A549 (cell line): ENCODE measurements at regions not wholly inside any gene's neighbourhood (a gene's known extent, or its start where the extent isn't known, plus 50 kb on each side); places are given as distances from the start of the nearest gene placed in this dataset.

Experiments used
- ATAC-seq, 2 experiments: fragments of 200-7000 bp in 1 of 2; fragments of >200 bp in 1 of 2; cut with Nextera tagmentation in 1 of 2; cut with Tn5 transposase in 1 of 2; 3 replicates each; pipeline versions ENCODE4 v1.8.0 to v1.9.1; 2018 to 2020; ENCODE audit warnings: mild to moderate bottlenecking in 1 of 2, moderate library complexity in 1 of 2
- CTCF ChIA-PET: fragments of 300-600 bp; sonication (Branson Sonifier 250); formaldehyde crosslinking; extraction: SDS; loops from one replicate; lab custom pipeline; 2021; ENCODE audit warnings: antibody characterized with exemption, inconsistent platforms; lab: Yijun Ruan, JAX
- POLR2A ChIA-PET: fragments of 350-600 bp; formaldehyde crosslinking; extraction: SDS; loops from one replicate; lab custom pipeline; 2021; ENCODE audit warnings: antibody characterized with exemption, inconsistent platforms; lab: Yijun Ruan, JAX
- DNase-seq, 2 experiments: peaks; one replicate each; pipeline versions ENCODE4 v3.0.0 to v3.0.0-alpha.2; 2011 to 2016; ENCODE audit warnings: low read depth in 1 of 2, low spot score in 1 of 2
- FAIRE-seq: peaks from 2 replicates; lab custom pipeline; 2011; peaks lifted over from hg19 to GRCh38; lab: Jason Lieb, UNC
- H3K27ac ChIP-seq, 2 experiments: fragments of >200 bp; sonication (Bioruptor Twin); formaldehyde crosslinking; 3 replicates each; pipeline ENCODE4 v1.5.1; 2016 to 2017
- H3K4me1 ChIP-seq: fragments of >200 bp; sonication (Bioruptor Twin); formaldehyde crosslinking; 3 replicates; pipeline ENCODE4 v1.6.1; 2016
- H3K4me2 ChIP-seq: fragments of >200 bp; sonication (Bioruptor Twin); formaldehyde crosslinking; 3 replicates; pipeline ENCODE4 v1.6.1; 2016
- H3K4me3 ChIP-seq: fragments of >200 bp; sonication (Bioruptor Twin); formaldehyde crosslinking; 3 replicates; pipeline ENCODE4 v1.5.1; 2016
- H3K9me3 ChIP-seq: fragments of >200 bp; sonication (Bioruptor Twin); formaldehyde crosslinking; 3 replicates; pipeline ENCODE4 v1.6.1; 2016
- CBX8 ChIP-seq: fragments of 200-600 bp; sonication (generic); IDR thresholded peaks from 2 replicates; pipeline ENCODE4 v1.6.1; 2016
- CEBPB ChIP-seq, 2 experiments: fragments of >200 bp in 1 of 2; sonication (Bioruptor Twin) in 1 of 2; formaldehyde crosslinking in 1 of 2; IDR thresholded peaks; 2 replicates each; pipeline ENCODE4 v1.6.1; 2012 to 2016
- CHD4 ChIP-seq: fragments of 200-600 bp; sonication (generic); IDR thresholded peaks from 2 replicates; pipeline ENCODE4 v1.6.1; 2016; ENCODE audit warnings: antibody characterized with exemption, mild to moderate bottlenecking, borderline replicate concordance
- CTCF ChIP-seq: fragments of >200 bp; sonication (Bioruptor Twin); formaldehyde crosslinking; IDR thresholded peaks from 3 replicates; pipeline ENCODE4 v1.5.1; 2016
- ELK1 ChIP-seq: fragments of 150-350 bp; IDR thresholded peaks from 2 replicates; pipeline ENCODE4 v1.6.1; 2014; ENCODE audit warnings: low read depth, mild to moderate bottlenecking, low read length
- FOSL2 ChIP-seq, 2 experiments: fragments of 450-650 bp in 1 of 2; fragments of >200 bp in 1 of 2; sonication (Bioruptor Twin) in 1 of 2; formaldehyde crosslinking; IDR thresholded peaks; 2 replicates each; pipeline versions ENCODE4 v1.5.0 to v1.6.1; 2016 to 2020; ENCODE audit warnings: mild to moderate bottlenecking in 1 of 2, moderate library complexity in 1 of 2
- FOXS1 ChIP-seq: fragments of 250-450 bp; sonication (Bioruptor Pico); IDR thresholded peaks from 2 replicates; pipeline ENCODE4 v1.5.0; 2020; ENCODE audit warnings: mild to moderate bottlenecking, moderate library complexity
- HES2 ChIP-seq: fragments of >200 bp; sonication (Bioruptor Twin); formaldehyde crosslinking; IDR thresholded peaks from 2 replicates; pipeline ENCODE4 v1.6.1; 2016
- JUN ChIP-seq, 2 experiments: fragments of >200 bp; sonication (Bioruptor Twin); formaldehyde crosslinking; IDR thresholded peaks; 2 replicates in 1 of 2; 3 replicates in 1 of 2; pipeline ENCODE4 v1.6.1; 2016 to 2017
- MAFK ChIP-seq: fragments of 450-650 bp; IDR thresholded peaks from 2 replicates; pipeline ENCODE4 v1.6.1; 2014; ENCODE audit not compliant: partially characterized antibody
- MAX ChIP-seq: IDR thresholded peaks from 2 replicates; pipeline ENCODE4 v1.6.1; 2012
- NFE2L2 ChIP-seq: fragments of 150-350 bp; conservative IDR thresholded peaks from 2 replicates; pipeline ENCODE4 v1.6.1; 2014; ENCODE audit warnings: low read length
- RAD21 ChIP-seq, 2 experiments: fragments of >200 bp in 1 of 2; sonication (Bioruptor Twin) in 1 of 2; formaldehyde crosslinking in 1 of 2; IDR thresholded peaks in 1 of 2; conservative IDR thresholded peaks in 1 of 2; 2 replicates in 1 of 2; 3 replicates in 1 of 2; pipeline ENCODE4 v1.6.1; 2012 to 2018; ENCODE audit warnings: inconsistent platforms in 1 of 2
- REST ChIP-seq: fragments of 200-600 bp; sonication (generic); IDR thresholded peaks from 2 replicates; pipeline ENCODE4 v1.6.1; 2016; ENCODE audit warnings: antibody characterized with exemption, mild to moderate bottlenecking, moderate library complexity
- RNF2 ChIP-seq: fragments of 200-600 bp; sonication (generic); IDR thresholded peaks from 2 replicates; pipeline ENCODE4 v1.6.1; 2016; ENCODE audit warnings: low read depth, mild to moderate bottlenecking, antibody characterized with exemption, moderate library complexity, borderline replicate concordance
- SREBF2 ChIP-seq: fragments of 450-650 bp; IDR thresholded peaks from 2 replicates; pipeline ENCODE4 v1.6.1; 2014; ENCODE audit warnings: mild to moderate bottlenecking, moderate library complexity
- ZC3H11A ChIP-seq: fragments of 450-650 bp; IDR thresholded peaks from 2 replicates; pipeline ENCODE4 v1.6.1; 2014; ENCODE audit warnings: antibody characterized with exemption, mild to moderate bottlenecking
- ZFP36 ChIP-seq: fragments of 450-650 bp; IDR thresholded peaks from 2 replicates; pipeline ENCODE4 v1.6.1; 2014; ENCODE audit warnings: borderline replicate concordance; ENCODE audit not compliant: partially characterized antibody
- ZSCAN20 ChIP-seq: fragments of 250-450 bp; sonication (Bioruptor Pico); IDR thresholded peaks from 2 replicates; pipeline ENCODE4 v1.8.0; 2022; ENCODE audit warnings: mild to moderate bottlenecking, moderate library complexity
- WGBS: methylation state at CpG from one replicate; pipeline ENCODE4 v1.1.6; 2017; ENCODE audit errors: missing lambda C conversion rate; 5-methylcytosine and 5-hydroxymethylcytosine counted together

GRCh38 chr9:88312517-88313103 is 75.6 kb upstream of the SPIN1 start:
- Histone ChIP-seq H3K27ac (no peak overlapping the region), H3K4me3 (no peak overlapping the region), H3K4me1 (no peaks in the 10 kb centered on the region)
- POLR2A ChIA-PET, result no interaction called here
- DNase-seq, result no peak
- TF ChIP-seq ZC3H11A, result no peak
- TF ChIP-seq REST, result no peak
- no peak for TF ChIP-seq ZSCAN20 (CRISPR knock-in tag)
- TF ChIP-seq CTCF, result no peak
- no peak for TF ChIP-seq RNF2
- TF ChIP-seq FOXS1 (CRISPR knock-in tag), result no peak
- no peak for TF ChIP-seq ELK1
- TF ChIP-seq CEBPB (IDR thresholded peaks at IDR 0.05), result no peak
- no peak for TF ChIP-seq HES2
- no peak for TF ChIP-seq MAFK
- TF ChIP-seq CBX8, result no peak
- TF ChIP-seq SREBF2, result no peak
- TF ChIP-seq NFE2L2, result no peak
- no peak for TF ChIP-seq ZFP36
- TF ChIP-seq RAD21 (conservative IDR thresholded peaks at IDR 0.05 in 1 of 2, IDR thresholded peaks at IDR 0.05 in 1 of 2), result no peak
- TF ChIP-seq, all 56 proteins: peak for 0
- FAIRE-seq, result no peak
- no peak for ATAC-seq
- WGBS, result 74% methylated on average over 13 of the region's 13 CpGs
- Histone ChIP-seq H3K4me2 (no peak overlapping the region), H3K9me3 (no peaks in the 10 kb centered on the region)
- CTCF ChIA-PET, result interaction anchor here (0.5 to 0.6 kb wide), 3 partner anchors 23 to 135 kb away, joined by 3 read pairs; no protein-coding TSS in a partner anchor

- CTCF ChIA-PET, result interaction anchor here (0.6 kb wide), 1 partner anchor 98 kb away, joined by 3 read pairs; no protein-coding TSS in a partner anchor
- POLR2A ChIA-PET, result no interaction called here
- no peak for DNase-seq
- no peak for ATAC-seq
- Histone ChIP-seq H3K4me2 (no peak overlapping the region), H3K27ac (no peak overlapping the region), H3K4me1 (no peaks in the 10 kb centered on the region), H3K4me3 (no peak overlapping the region), H3K9me3 (no peaks in the 10 kb centered on the region)
- TF ChIP-seq JUN (IDR thresholded peaks at IDR 0.05), result no peak
- no peak for TF ChIP-seq MAX
- TF ChIP-seq FOSL2 (IDR thresholded peaks at IDR 0.05), result no peak
- no peak for TF ChIP-seq FOSL2 (CRISPR knock-in tag; IDR thresholded peaks at IDR 0.05)
- TF ChIP-seq ZFP36, result no peak
- no peak for TF ChIP-seq CBX8
- no peak for TF ChIP-seq CHD4
- no peak for FAIRE-seq
Measured at GRCh38 chr9:88312045-88312444, 76.2 kb upstream of the SPIN1 start.
